ENCODE measurements at regions not wholly inside any gene's neighbourhood (a gene's known extent, or its start where the extent isn't known, plus 50 kb on each side); places are given as distances from the start of the nearest gene placed in this dataset.
A peak's percentile ranks its signal among the peaks of the same experiment; 100 is the strongest.

DNA sequence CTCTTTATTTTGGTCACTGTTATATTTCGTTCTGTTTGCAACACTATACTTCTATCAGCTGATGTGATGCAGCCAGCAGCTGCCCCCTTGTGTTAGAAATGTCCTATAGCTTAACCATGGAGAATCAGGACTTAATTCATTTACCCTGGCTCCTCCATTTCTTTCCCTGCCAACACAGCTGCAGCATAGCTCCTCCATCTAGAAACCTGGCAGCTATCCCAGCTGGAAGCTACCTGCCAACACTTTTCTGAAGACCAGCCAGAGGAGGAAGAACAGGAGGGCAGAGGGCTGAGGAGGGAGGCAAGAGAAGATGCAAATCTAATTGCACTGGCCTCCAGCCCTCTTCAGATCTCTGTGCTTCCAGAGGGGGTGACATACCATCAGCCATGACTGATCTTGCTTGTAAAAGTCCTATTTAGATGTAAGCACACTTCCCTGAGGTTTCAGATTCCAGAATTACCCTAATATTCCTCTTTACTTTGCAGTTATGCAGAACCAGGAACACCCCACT, 156.8 kb upstream of the TMEM260 start:
- no peak overlapping the region for H3K4me3 ChIP-seq (ENCODE audit: insufficient read depth, low read depth, low read length)
- peak; percentile 54 for FAIRE-seq
- TF ChIP-seq CTCF (IDR thresholded peaks at IDR 0.05; ENCODE audit: insufficient read depth, low read depth, low read length) (peak; percentile 81), EZH2 (IDR thresholded peaks at IDR 0.05; ENCODE audit: insufficient read depth, low read length) (no peak)
- H3K27ac ChIP-seq (ENCODE audit: low read depth, low read length): no peak overlapping the region
- Mint-ChIP-seq H3K4me1 (ENCODE audit: low read depth, unreplicated experiment) (peaks cover 12% of the 10 kb centered on the region), H3K9me3 (ENCODE audit: unreplicated experiment) (peaks cover 7% of the 10 kb centered on the region), H3K27me3 (ENCODE audit: low read depth, unreplicated experiment) (peaks cover 16% of the 10 kb centered on the region), H3K36me3 (ENCODE audit: low read depth, unreplicated experiment) (no peaks in the 10 kb centered on the region), H3K27ac (ENCODE audit: unreplicated experiment) (no peak overlapping the region), H3K4me3 (ENCODE audit: unreplicated experiment) (no peak overlapping the region)
- H3K4me1 ChIP-seq (ENCODE audit: insufficient read depth, low read length): no peaks in the 10 kb centered on the region
- H3K4me2 ChIP-seq (ENCODE audit: low read length): no peak overlapping the region
- no peak overlapping the region for H3K9ac ChIP-seq (ENCODE audit: low read length)
- no peaks in the 10 kb centered on the region for H4K20me1 ChIP-seq (ENCODE audit: insufficient read depth, low read length)
- no peak overlapping the region for H2AFZ ChIP-seq (ENCODE audit: low read depth, low read length)
- peak; percentile 67 for DNase-seq (ENCODE audit: low read depth)
- no peaks in the 10 kb centered on the region for H3K36me3 ChIP-seq (ENCODE audit: insufficient read depth, low read length)
- peaks cover 18% of the 10 kb centered on the region for H3K27me3 ChIP-seq (ENCODE audit: insufficient read depth, low read length)
- no peaks in the 10 kb centered on the region for H3K79me2 ChIP-seq (ENCODE audit: insufficient read depth, low read length)
- H3K9me3 ChIP-seq (ENCODE audit: insufficient read depth, low read depth, low read length): peaks cover 3% of the 10 kb centered on the region

- H3K36me3 ChIP-seq (ENCODE audit: insufficient read depth, low read length): no peaks in the 10 kb centered on the region
- no peak overlapping the region for H3K4me3 ChIP-seq (ENCODE audit: insufficient read depth, low read depth, low read length)
- H3K27me3 ChIP-seq (ENCODE audit: insufficient read depth, low read length): peaks cover 14% of the 10 kb centered on the region
- Mint-ChIP-seq H3K36me3 (ENCODE audit: low read depth, unreplicated experiment) (no peaks in the 10 kb centered on the region), H3K4me1 (ENCODE audit: low read depth, unreplicated experiment) (peaks cover 12% of the 10 kb centered on the region), H3K27me3 (ENCODE audit: low read depth, unreplicated experiment) (peaks cover 18% of the 10 kb centered on the region), H3K4me3 (ENCODE audit: unreplicated experiment) (no peak overlapping the region), H3K27ac (ENCODE audit: unreplicated experiment) (no peak overlapping the region), H3K9me3 (ENCODE audit: unreplicated experiment) (peaks cover 7% of the 10 kb centered on the region)
- peaks cover 3% of the 10 kb centered on the region for H3K9me3 ChIP-seq (ENCODE audit: insufficient read depth, low read depth, low read length)
- H3K4me2 ChIP-seq (ENCODE audit: low read length): peak overlapping the region; percentile 25
- H3K4me1 ChIP-seq (ENCODE audit: insufficient read depth, low read length): no peaks in the 10 kb centered on the region
- DNase-seq (ENCODE audit: low read depth): peak; percentile 41
- H3K9ac ChIP-seq (ENCODE audit: low read length): no peak overlapping the region
- no peak overlapping the region for H2AFZ ChIP-seq (ENCODE audit: low read depth, low read length)
- no peak for FAIRE-seq
- no peak overlapping the region for H3K27ac ChIP-seq (ENCODE audit: low read depth, low read length)
- H4K20me1 ChIP-seq (ENCODE audit: insufficient read depth, low read length): no peaks in the 10 kb centered on the region
- no peak for TF ChIP-seq EZH2 (IDR thresholded peaks at IDR 0.05; ENCODE audit: insufficient read depth, low read length)
- TF ChIP-seq CTCF (IDR thresholded peaks at IDR 0.05; ENCODE audit: insufficient read depth, low read depth, low read length): no peak
- no peaks in the 10 kb centered on the region for H3K79me2 ChIP-seq (ENCODE audit: insufficient read depth, low read length)
These were observed 156.1 kb upstream of the TMEM260 start for GRCh38 chr14:56423544-56423943.

- TF ChIP-seq CTCF (IDR thresholded peaks at IDR 0.05; ENCODE audit: insufficient read depth, low read depth, low read length) (no peak), EZH2 (IDR thresholded peaks at IDR 0.05; ENCODE audit: insufficient read depth, low read length) (no peak)
These were observed 148.6 kb upstream of the TMEM260 start for GRCh38 chr14:56431013-56431412.

More at GRCh38 chr14:56431013-56431412, 148.6 kb upstream of the TMEM260 start:
- FAIRE-seq (no peak), DNase-seq (ENCODE audit: low read depth) (no peak)
- Histone ChIP-seq H3K27ac (ENCODE audit: low read depth, low read length) (no peak overlapping the region), H3K79me2 (ENCODE audit: insufficient read depth, low read length) (no peaks in the 10 kb centered on the region), H3K9ac (ENCODE audit: low read length) (no peak overlapping the region), H3K36me3 (ENCODE audit: insufficient read depth, low read length) (no peaks in the 10 kb centered on the region), H3K9me3 (ENCODE audit: insufficient read depth, low read depth, low read length) (no peaks in the 10 kb centered on the region), H3K27me3 (ENCODE audit: insufficient read depth, low read length) (peaks cover 7% of the 10 kb centered on the region), H3K4me1 (ENCODE audit: insufficient read depth, low read length) (no peaks in the 10 kb centered on the region), H2AFZ (ENCODE audit: low read depth, low read length) (no peak overlapping the region), H4K20me1 (ENCODE audit: insufficient read depth, low read length) (no peaks in the 10 kb centered on the region), H3K4me3 (ENCODE audit: insufficient read depth, low read depth, low read length) (no peak overlapping the region), H3K4me2 (ENCODE audit: low read length) (no peak overlapping the region)
- H3K9me3 Mint-ChIP-seq (ENCODE audit: unreplicated experiment): no peaks in the 10 kb centered on the region
- no peaks in the 10 kb centered on the region for H3K36me3 Mint-ChIP-seq (ENCODE audit: low read depth, unreplicated experiment)
- peaks cover 20% of the 10 kb centered on the region for H3K27me3 Mint-ChIP-seq (ENCODE audit: low read depth, unreplicated experiment)
- no peaks in the 10 kb centered on the region for H3K4me1 Mint-ChIP-seq (ENCODE audit: low read depth, unreplicated experiment)
- H3K27ac Mint-ChIP-seq (ENCODE audit: unreplicated experiment): no peak overlapping the region
- no peak overlapping the region for H3K4me3 Mint-ChIP-seq (ENCODE audit: unreplicated experiment)

Data from astrocyte (in vitro differentiated cells and primary cell).